ENCODE measurements at regions not wholly inside any gene's neighbourhood (a gene's known extent, or its start where the extent isn't known, plus 50 kb on each side); places are given as distances from the start of the nearest gene placed in this dataset.

DNA sequence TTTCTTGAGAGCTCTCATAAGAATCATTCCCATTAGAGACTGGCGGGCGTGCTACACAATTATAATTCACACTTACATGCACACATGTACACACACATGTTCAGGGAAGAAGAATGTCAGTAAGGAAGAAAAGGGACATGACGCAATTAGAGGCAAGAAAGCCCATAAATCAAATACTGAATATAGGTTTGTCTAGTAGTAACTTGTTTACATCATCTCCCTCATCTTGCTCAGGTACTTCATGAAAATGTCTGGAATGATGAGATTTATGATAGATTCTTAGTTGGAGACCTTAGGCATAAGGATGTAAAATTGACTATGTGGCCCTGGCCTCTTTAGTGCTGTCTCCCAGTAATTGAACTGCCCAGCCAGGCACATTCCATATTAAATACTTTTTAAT is 628.0 kb upstream of the PCDH20 start:
- TF ChIP-seq, protein P1, sequence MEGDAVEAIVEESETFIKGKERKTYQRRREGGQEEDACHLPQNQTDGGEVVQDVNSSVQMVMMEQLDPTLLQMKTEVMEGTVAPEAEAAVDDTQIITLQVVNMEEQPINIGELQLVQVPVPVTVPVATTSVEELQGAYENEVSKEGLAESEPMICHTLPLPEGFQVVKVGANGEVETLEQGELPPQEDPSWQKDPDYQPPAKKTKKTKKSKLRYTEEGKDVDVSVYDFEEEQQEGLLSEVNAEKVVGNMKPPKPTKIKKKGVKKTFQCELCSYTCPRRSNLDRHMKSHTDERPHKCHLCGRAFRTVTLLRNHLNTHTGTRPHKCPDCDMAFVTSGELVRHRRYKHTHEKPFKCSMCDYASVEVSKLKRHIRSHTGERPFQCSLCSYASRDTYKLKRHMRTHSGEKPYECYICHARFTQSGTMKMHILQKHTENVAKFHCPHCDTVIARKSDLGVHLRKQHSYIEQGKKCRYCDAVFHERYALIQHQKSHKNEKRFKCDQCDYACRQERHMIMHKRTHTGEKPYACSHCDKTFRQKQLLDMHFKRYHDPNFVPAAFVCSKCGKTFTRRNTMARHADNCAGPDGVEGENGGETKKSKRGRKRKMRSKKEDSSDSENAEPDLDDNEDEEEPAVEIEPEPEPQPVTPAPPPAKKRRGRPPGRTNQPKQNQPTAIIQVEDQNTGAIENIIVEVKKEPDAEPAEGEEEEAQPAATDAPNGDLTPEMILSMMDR (IDR thresholded peaks at IDR 0.05) = no peak
- TF ChIP-seq POLR2AphosphoS5 (IDR thresholded peaks at IDR 0.05) = no peak
- TF ChIP-seq POLR2A (IDR thresholded peaks at IDR 0.05) = no peak

Data from suprapubic skin (tissue), 4 donors.